ENCODE measurements at regions not wholly inside any gene's neighbourhood (a gene's known extent, or its start where the extent isn't known, plus 50 kb on each side); places are given as distances from the start of the nearest gene placed in this dataset.
A peak's percentile ranks its signal among the peaks of the same experiment; 100 is the strongest.

- no peak overlapping the region for H3K27ac ChIP-seq (ENCODE audit: low read depth in 2 of 2, low read length in 2 of 2)
- H3K9ac ChIP-seq (ENCODE audit: low read length in 3 of 3): no peak overlapping the region
- H3K9me3 ChIP-seq (ENCODE audit: control insufficient read depth in 2 of 3, insufficient read depth in 1 of 3, low read length in 3 of 3): no peaks in the 10 kb centered on the region
- no peaks in the 10 kb centered on the region for H3K36me3 ChIP-seq (ENCODE audit: control insufficient read depth in 2 of 3, insufficient read depth in 3 of 3, low read length in 3 of 3)
- intact Hi-C loops (cut with DNase I): no loop called here
- FAIRE-seq: no peak
- H3K4me1 ChIP-seq (ENCODE audit: control insufficient read depth in 2 of 3, insufficient read depth in 2 of 3, low read depth in 1 of 3, low read length in 3 of 3): peaks cover 0 to 5% (median 0%) of the 10 kb centered on the region in 3 donors
- H3K27me3 ChIP-seq (ENCODE audit: control insufficient read depth, insufficient read depth, low read length): no peaks in the 10 kb centered on the region
- DNase-seq: no peak
- TF ChIP-seq CTCF (IDR thresholded peaks at IDR 0.05; ENCODE audit: borderline replicate concordance, extremely low read depth, insufficient read depth): no peak
- no peak overlapping the region for H3K4me3 ChIP-seq (ENCODE audit: low read length in 3 of 3)
These were observed 412.8 kb downstream of the NFIB start for GRCh38 chr9:13901176-13901575.

DNA sequence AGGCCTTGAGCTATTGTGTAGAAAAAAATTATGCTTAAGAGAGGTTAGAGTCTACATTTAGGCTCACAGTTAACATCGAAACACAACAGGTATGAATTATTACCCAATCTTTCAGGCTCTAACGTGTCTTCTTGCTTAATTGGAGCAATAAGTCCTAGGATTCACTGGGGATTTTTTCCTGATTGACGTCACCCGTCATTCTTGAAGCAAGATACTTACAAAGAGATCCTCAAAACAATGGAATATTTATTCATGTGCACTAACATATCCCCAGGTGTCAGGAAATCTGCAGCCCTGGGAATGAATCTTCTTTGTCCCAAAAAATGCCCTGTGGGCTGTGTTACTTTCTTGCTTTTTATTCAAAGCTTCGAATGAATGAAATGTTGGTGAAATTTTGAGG, 413.5 kb downstream of the NFIB start:
- intact Hi-C loops (cut with DNase I): no loop called here
- H3K9ac ChIP-seq (ENCODE audit: low read length in 3 of 3): no peak overlapping the region
- no peaks in the 10 kb centered on the region for H3K9me3 ChIP-seq (ENCODE audit: control insufficient read depth in 2 of 3, insufficient read depth in 1 of 3, low read length in 3 of 3)
- no peaks in the 10 kb centered on the region for H3K36me3 ChIP-seq (ENCODE audit: control insufficient read depth in 2 of 3, insufficient read depth in 3 of 3, low read length in 3 of 3)
- peak in 1 of 5 donors; percentile 31 for DNase-seq
- no peak overlapping the region for H3K27ac ChIP-seq (ENCODE audit: low read depth in 2 of 2, low read length in 2 of 2)
- no peak for TF ChIP-seq CTCF (IDR thresholded peaks at IDR 0.05; ENCODE audit: borderline replicate concordance, extremely low read depth, insufficient read depth)
- no peaks in the 10 kb centered on the region for H3K27me3 ChIP-seq (ENCODE audit: control insufficient read depth, insufficient read depth, low read length)
- FAIRE-seq: no peak
- peaks cover 0 to 5% (median 0%) of the 10 kb centered on the region in 3 donors for H3K4me1 ChIP-seq (ENCODE audit: control insufficient read depth in 2 of 3, insufficient read depth in 2 of 3, low read depth in 1 of 3, low read length in 3 of 3)
- no peak overlapping the region for H3K4me3 ChIP-seq (ENCODE audit: low read length in 3 of 3)

DNA sequence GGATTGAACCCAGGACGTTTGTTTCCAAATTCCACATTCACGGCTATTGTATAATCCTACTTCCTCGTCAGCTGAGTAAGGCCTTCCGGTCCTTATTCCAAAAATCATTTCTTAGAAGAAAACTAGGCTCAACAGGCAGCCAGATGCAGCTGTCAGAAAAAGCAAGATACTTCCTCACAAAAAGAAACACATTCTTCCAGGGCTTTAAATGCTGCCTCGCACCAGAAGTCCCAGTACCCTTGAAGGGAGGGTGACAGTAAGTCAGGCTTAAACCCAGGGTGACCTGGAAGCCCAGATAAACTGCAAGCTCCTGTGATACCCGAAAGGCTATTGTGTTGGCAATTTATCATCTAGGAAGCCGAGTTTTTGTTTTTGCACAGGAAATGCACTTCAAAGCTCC, 414.0 kb downstream of the NFIB start:
- Histone ChIP-seq H3K36me3 (ENCODE audit: control insufficient read depth in 2 of 3, insufficient read depth in 3 of 3, low read length in 3 of 3) (no peaks in the 10 kb centered on the region), H3K27me3 (ENCODE audit: control insufficient read depth, insufficient read depth, low read length) (no peaks in the 10 kb centered on the region), H3K4me1 (ENCODE audit: control insufficient read depth in 2 of 3, insufficient read depth in 2 of 3, low read depth in 1 of 3, low read length in 3 of 3) (peaks cover 0 to 5% (median 0%) of the 10 kb centered on the region in 3 donors), H3K27ac (ENCODE audit: low read depth in 2 of 2, low read length in 2 of 2) (peak overlapping the region in 1 of 2 donors; percentile 58), H3K9ac (ENCODE audit: low read length in 3 of 3) (no peak overlapping the region), H3K9me3 (ENCODE audit: control insufficient read depth in 2 of 3, insufficient read depth in 1 of 3, low read length in 3 of 3) (no peaks in the 10 kb centered on the region), H3K4me3 (ENCODE audit: low read length in 3 of 3) (no peak overlapping the region)
- no peak for TF ChIP-seq CTCF (IDR thresholded peaks at IDR 0.05; ENCODE audit: borderline replicate concordance, extremely low read depth, insufficient read depth)
- no peak for FAIRE-seq
- peak in 3 of 5 donors; percentile 13 to 72 (median 18) for DNase-seq
- intact Hi-C loops (cut with DNase I): no loop called here

DNA sequence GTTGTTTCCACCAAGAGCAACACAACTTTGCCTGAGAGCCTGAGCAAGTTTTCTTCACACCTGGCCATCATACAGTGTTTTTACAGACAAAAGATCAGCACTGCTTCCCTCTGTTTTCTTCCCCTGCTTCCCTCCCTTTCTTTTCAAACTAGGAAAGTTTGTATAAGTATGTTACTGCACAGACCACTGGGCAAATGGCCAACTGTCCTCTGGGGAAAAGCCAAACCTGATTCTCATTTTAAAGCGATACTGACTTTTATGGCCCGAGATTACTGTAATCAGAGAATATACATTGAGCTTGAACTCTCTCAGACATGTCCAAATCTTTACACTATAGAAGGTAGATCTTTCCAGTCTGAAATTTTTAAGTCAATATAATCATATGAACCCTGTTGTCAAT, 415.0 kb downstream of the NFIB start:
- Histone ChIP-seq H3K27ac (ENCODE audit: low read depth in 2 of 2, low read length in 2 of 2) (no peak overlapping the region), H3K27me3 (ENCODE audit: control insufficient read depth, insufficient read depth, low read length) (no peaks in the 10 kb centered on the region), H3K9ac (ENCODE audit: low read length in 3 of 3) (no peak overlapping the region), H3K36me3 (ENCODE audit: control insufficient read depth in 2 of 3, insufficient read depth in 3 of 3, low read length in 3 of 3) (no peaks in the 10 kb centered on the region), H3K9me3 (ENCODE audit: control insufficient read depth in 2 of 3, insufficient read depth in 1 of 3, low read length in 3 of 3) (no peaks in the 10 kb centered on the region), H3K4me1 (ENCODE audit: control insufficient read depth in 2 of 3, insufficient read depth in 2 of 3, low read depth in 1 of 3, low read length in 3 of 3) (peaks cover 0 to 5% (median 0%) of the 10 kb centered on the region in 3 donors), H3K4me3 (ENCODE audit: low read length in 3 of 3) (no peak overlapping the region)
- intact Hi-C loops (cut with DNase I): no loop called here
- FAIRE-seq (no peak), DNase-seq (peak in 3 of 5 donors; percentile 22 to 41 (median 29))
- no peak for TF ChIP-seq CTCF (IDR thresholded peaks at IDR 0.05; ENCODE audit: borderline replicate concordance, extremely low read depth, insufficient read depth)

Measured in kidney (tissue), 13 donors.